ENCODE measurements at regions not wholly inside any gene's neighbourhood (a gene's known extent, or its start where the extent isn't known, plus 50 kb on each side); places are given as distances from the start of the nearest gene placed in this dataset.
A peak's percentile ranks its signal among the peaks of the same experiment; 100 is the strongest.

GRCh38 chr2:56709181-56709580, 525.4 kb downstream of the CCDC85A start:
- no peak for TF ChIP-seq CTCF (IDR thresholded peaks at IDR 0.05)
- no peak for TF ChIP-seq NRF1 (IDR thresholded peaks at IDR 0.05; ENCODE audit: low read depth, low read length)
- TF ChIP-seq EP300 (IDR thresholded peaks at IDR 0.05; ENCODE audit: borderline replicate concordance in 1 of 2, low read depth in 1 of 2, low read length in 1 of 2) = no peak
- TF ChIP-seq POLR2AphosphoS5 (IDR thresholded peaks at IDR 0.05; ENCODE audit: low read depth, low read length) = no peak
- no peak for TF ChIP-seq MAX (IDR thresholded peaks at IDR 0.05; ENCODE audit: low read depth)
- peak; percentile 37; the same call in 1 of the 2 replicates for TF ChIP-seq TCF12 (IDR thresholded peaks at IDR 0.05)
- TF ChIP-seq SIN3A (IDR thresholded peaks at IDR 0.05; ENCODE audit: borderline replicate concordance, low read depth, low read length) = no peak
